HL-60 (cell line): ENCODE measurements at regions not wholly inside any gene's neighbourhood (a gene's known extent, or its start where the extent isn't known, plus 50 kb on each side); places are given as distances from the start of the nearest gene placed in this dataset.

Experiments
- DNase-seq, 2 experiments: peaks; one replicate each; pipeline ENCODE4 v3.0.0-alpha.2; 2010 to 2020; ENCODE audit warnings: low read depth in 1 of 2, low spot score in 1 of 2
- H3K27ac ChIP-seq: fragments of 250-450 bp; sonication (Bioruptor Pico); replicated peaks from 2 replicates; pipeline ENCODE4 v1.5.1; 2020; ENCODE audit warnings: mild to moderate bottlenecking, moderate library complexity
- H3K27me3 ChIP-seq: fragments of 250-450 bp; sonication (Bioruptor Pico); 2 replicates; pipeline ENCODE4 v1.5.1; 2021; ENCODE audit warnings: mild to moderate bottlenecking, moderate library complexity; ENCODE audit not compliant: insufficient read depth, poor library complexity, severe bottlenecking
- H3K4me3 ChIP-seq: replicated peaks from 2 replicates; pipeline ENCODE4 v1.5.1; 2011; ENCODE audit warnings: mild to moderate bottlenecking, control low read depth, low read length; ENCODE audit not compliant: insufficient read depth
- GABPA ChIP-seq: IDR thresholded peaks from 2 replicates; pipeline ENCODE4 v1.6.1; 2012; ENCODE audit warnings: low read depth
- POLR2AphosphoS5 ChIP-seq: IDR thresholded peaks from 2 replicates; pipeline ENCODE4 v1.6.1; 2012; ENCODE audit warnings: low read depth
- REST ChIP-seq: IDR thresholded peaks from 2 replicates; pipeline ENCODE4 v1.6.1; 2012; ENCODE audit warnings: low read depth; ENCODE audit not compliant: insufficient replicate concordance
- SPI1 ChIP-seq: IDR thresholded peaks from 2 replicates; pipeline ENCODE4 v1.6.1; 2012; ENCODE audit warnings: low read depth, mild to moderate bottlenecking, borderline replicate concordance
- TF ChIP-seq, protein P1 (sequence below): IDR thresholded peaks from one replicate; pipeline ENCODE4 v1.5.1; 2011; ENCODE audit warnings: low read length, control low read depth, inconsistent platforms; ENCODE audit not compliant: insufficient read depth

DNA sequence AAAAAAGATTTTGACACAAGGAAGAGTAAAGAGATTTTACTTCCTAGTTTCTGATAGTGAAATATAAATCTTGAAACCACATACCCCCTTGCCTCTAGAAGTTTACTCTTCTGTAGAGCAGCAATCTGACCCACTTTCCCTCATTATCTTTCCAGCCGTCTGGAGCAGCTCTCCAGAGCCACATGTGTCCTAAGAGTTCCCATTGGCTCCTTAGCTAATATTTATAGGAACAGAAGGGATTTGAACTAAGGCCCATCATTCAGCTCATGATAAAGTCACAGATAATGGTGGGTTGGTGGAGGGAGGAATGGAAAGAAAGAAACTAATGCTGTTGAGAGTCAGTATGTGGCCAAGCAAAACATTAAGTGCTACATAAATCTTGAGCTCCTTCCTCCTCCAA, 121.8 kb downstream of the INHBA start:
- no peak overlapping the region for H3K4me3 ChIP-seq
- TF ChIP-seq SPI1 (no peak), POLR2AphosphoS5 (no peak), REST (no peak), GABPA (no peak)
- TF ChIP-seq, protein P1, sequence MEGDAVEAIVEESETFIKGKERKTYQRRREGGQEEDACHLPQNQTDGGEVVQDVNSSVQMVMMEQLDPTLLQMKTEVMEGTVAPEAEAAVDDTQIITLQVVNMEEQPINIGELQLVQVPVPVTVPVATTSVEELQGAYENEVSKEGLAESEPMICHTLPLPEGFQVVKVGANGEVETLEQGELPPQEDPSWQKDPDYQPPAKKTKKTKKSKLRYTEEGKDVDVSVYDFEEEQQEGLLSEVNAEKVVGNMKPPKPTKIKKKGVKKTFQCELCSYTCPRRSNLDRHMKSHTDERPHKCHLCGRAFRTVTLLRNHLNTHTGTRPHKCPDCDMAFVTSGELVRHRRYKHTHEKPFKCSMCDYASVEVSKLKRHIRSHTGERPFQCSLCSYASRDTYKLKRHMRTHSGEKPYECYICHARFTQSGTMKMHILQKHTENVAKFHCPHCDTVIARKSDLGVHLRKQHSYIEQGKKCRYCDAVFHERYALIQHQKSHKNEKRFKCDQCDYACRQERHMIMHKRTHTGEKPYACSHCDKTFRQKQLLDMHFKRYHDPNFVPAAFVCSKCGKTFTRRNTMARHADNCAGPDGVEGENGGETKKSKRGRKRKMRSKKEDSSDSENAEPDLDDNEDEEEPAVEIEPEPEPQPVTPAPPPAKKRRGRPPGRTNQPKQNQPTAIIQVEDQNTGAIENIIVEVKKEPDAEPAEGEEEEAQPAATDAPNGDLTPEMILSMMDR = no peak
- DNase-seq = no peak
- no peaks in the 10 kb centered on the region for H3K27me3 ChIP-seq
- H3K27ac ChIP-seq = no peak overlapping the region

- no peak for DNase-seq
- TF ChIP-seq, protein P1 = no peak
- TF ChIP-seq GABPA = no peak
- no peak for TF ChIP-seq SPI1
- no peaks in the 10 kb centered on the region for H3K27me3 ChIP-seq
- no peak overlapping the region for H3K4me3 ChIP-seq
- no peak overlapping the region for H3K27ac ChIP-seq
Observed at GRCh38 chr7:41579961-41580935, 122.6 kb downstream of the INHBA start.

DNA sequence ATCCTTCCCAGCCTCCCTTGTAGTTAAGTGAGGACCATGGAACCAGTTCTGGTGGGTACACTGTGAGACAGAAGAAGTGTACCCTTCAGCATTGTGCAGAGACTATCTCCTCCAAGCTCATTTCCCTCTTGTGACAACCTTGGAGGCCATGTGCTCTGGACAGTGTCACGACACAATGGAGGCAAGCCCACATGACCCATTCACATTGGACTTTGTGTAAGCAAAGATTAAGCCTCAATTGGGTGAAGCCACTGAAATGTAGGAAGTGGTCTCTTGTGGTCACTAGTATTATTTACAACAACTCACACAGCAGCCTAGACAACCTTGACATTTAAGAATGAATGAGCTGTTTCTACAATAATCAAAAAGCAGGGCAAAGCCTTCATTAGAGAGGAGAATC, 124.2 kb downstream of the INHBA start:
- Histone ChIP-seq H3K27ac (no peak overlapping the region), H3K4me3 (no peak overlapping the region), H3K27me3 (no peaks in the 10 kb centered on the region)
- DNase-seq = no peak
- no peak for TF ChIP-seq POLR2AphosphoS5
- TF ChIP-seq GABPA = no peak
- TF ChIP-seq, protein P1 = no peak
- TF ChIP-seq SPI1 = no peak
- no peak for TF ChIP-seq REST
